Stimulated activated CD4-positive, alpha-beta T cell treated with anti-CD3 and anti-CD28 coated beads, Interleukin-4, amount 100 ng/mL, for 48 hours (primary cell): ENCODE measurements at regions not wholly inside any gene's neighbourhood (a gene's known extent, or its start where the extent isn't known, plus 50 kb on each side); places are given as distances from the start of the nearest gene placed in this dataset.

Source experiments
- DNase-seq, 2 donors: peaks; one replicate each; pipeline ENCODE4 v3.0.0-alpha.2; 2020; ENCODE audit warnings: low read depth in 2 of 2

- DNase-seq: no peak
These were observed 186.1 kb upstream of the LNX1 start for GRCh38 chr4:53777244-53777984.

- no peak for DNase-seq
These were observed 184.9 kb upstream of the LNX1 start for GRCh38 chr4:53776141-53776540.

- no peak for DNase-seq
These were observed 184.1 kb upstream of the LNX1 start for GRCh38 chr4:53775381-53775780.

- no peak for DNase-seq
These were observed 180.0 kb upstream of the LNX1 start for GRCh38 chr4:53771326-53771725.

GRCh38 chr4:53767482-53767881, 176.2 kb upstream of the LNX1 start:
- no peak for DNase-seq

- DNase-seq: no peak
These were observed 173.6 kb upstream of the LNX1 start for GRCh38 chr4:53764761-53765490.

- no peak for DNase-seq
These were observed 172.7 kb upstream of the LNX1 start for GRCh38 chr4:53763813-53764597.

- DNase-seq: no peak
These were observed 164.4 kb upstream of the LNX1 start for GRCh38 chr4:53755656-53756055.

- no peak for DNase-seq
These were observed 160.8 kb upstream of the LNX1 start for GRCh38 chr4:53752124-53752523.

GRCh38 chr4:53748328-53748772, 157.1 kb upstream of the LNX1 start:
- DNase-seq: no peak

- DNase-seq: no peak
These were observed 156.1 kb upstream of the LNX1 start for GRCh38 chr4:53747401-53747800.

- DNase-seq: no peak
These were observed 153.3 kb upstream of the LNX1 start for GRCh38 chr4:53744446-53745160.

- no peak for DNase-seq
These were observed 143.5 kb upstream of the LNX1 start for GRCh38 chr4:53734584-53735353.

- DNase-seq: no peak
These were observed 142.9 kb upstream of the LNX1 start for GRCh38 chr4:53734182-53734581.

GRCh38 chr4:53732661-53733060, 141.4 kb upstream of the LNX1 start:
- DNase-seq: no peak

- DNase-seq: no peak
These were observed 138.9 kb upstream of the LNX1 start for GRCh38 chr4:53730031-53730805.

GRCh38 chr4:53722110-53722509, 130.8 kb upstream of the LNX1 start:
- no peak for DNase-seq

- DNase-seq: no peak
These were observed 130.0 kb upstream of the LNX1 start for GRCh38 chr4:53721263-53721662.

GRCh38 chr4:53720776-53721175, 129.5 kb upstream of the LNX1 start:
- DNase-seq: no peak

GRCh38 chr4:53717064-53717549, 125.8 kb upstream of the LNX1 start:
- DNase-seq: no peak
